GM18511 (cell line): ENCODE measurements at regions not wholly inside any gene's neighbourhood (a gene's known extent, or its start where the extent isn't known, plus 50 kb on each side); places are given as distances from the start of the nearest gene placed in this dataset.

Source experiments
- ATAC-seq: cut with Tn5 transposase; IDR thresholded peaks from one replicate; pipeline ENCODE4 v1.9.1; 2021; ENCODE audit warnings: mild to moderate bottlenecking, moderate library complexity; ENCODE audit not compliant: unreplicated experiment

GRCh38 chr14:22513066-22513812 is 75.8 kb downstream of the DAD1 start:
- no peak for ATAC-seq

- ATAC-seq = no peak
These were observed 76.8 kb downstream of the DAD1 start for GRCh38 chr14:22512106-22512814.

GRCh38 chr14:22510527-22511110 is 78.4 kb downstream of the DAD1 start:
- ATAC-seq = no peak

- ATAC-seq = no peak
These were observed 79.2 kb downstream of the DAD1 start for GRCh38 chr14:22509751-22510300.

GRCh38 chr14:22509036-22509709 is 79.9 kb downstream of the DAD1 start:
- no peak for ATAC-seq

- no peak for ATAC-seq
These were observed 80.4 kb downstream of the DAD1 start for GRCh38 chr14:22508662-22509035.

- no peak for ATAC-seq
These were observed 80.9 kb downstream of the DAD1 start for GRCh38 chr14:22508150-22508457.

GRCh38 chr14:22506778-22507351 is 82.2 kb downstream of the DAD1 start:
- ATAC-seq = no peak

GRCh38 chr14:22506378-22506710 is 82.7 kb downstream of the DAD1 start:
- ATAC-seq = no peak

- no peak for ATAC-seq
These were observed 83.2 kb downstream of the DAD1 start for GRCh38 chr14:22505697-22506377.

GRCh38 chr14:22505309-22505696 is 83.7 kb downstream of the DAD1 start:
- ATAC-seq = no peak

GRCh38 chr14:22502551-22502950 is 86.5 kb downstream of the DAD1 start:
- ATAC-seq = no peak

- ATAC-seq = no peak
These were observed 87.0 kb downstream of the DAD1 start for GRCh38 chr14:22502007-22502406.

GRCh38 chr14:22500954-22501726 is 87.9 kb downstream of the DAD1 start:
- ATAC-seq = no peak

GRCh38 chr14:22500525-22500924 is 88.5 kb downstream of the DAD1 start:
- no peak for ATAC-seq

- no peak for ATAC-seq
These were observed 91.3 kb downstream of the DAD1 start for GRCh38 chr14:22497671-22498093.

GRCh38 chr14:22497144-22497423 is 91.9 kb downstream of the DAD1 start:
- peak; percentile 31 for ATAC-seq

- ATAC-seq = no peak
These were observed 94.4 kb downstream of the DAD1 start for GRCh38 chr14:22494486-22495135.

- no peak for ATAC-seq
These were observed 95.3 kb downstream of the DAD1 start for GRCh38 chr14:22493753-22494152.
